ENCODE measurements at regions not wholly inside any gene's neighbourhood (a gene's known extent, or its start where the extent isn't known, plus 50 kb on each side); places are given as distances from the start of the nearest gene placed in this dataset.

GRCh38 chr2:65885266-65885665 lies 452.9 kb upstream of the SPRED2 start:
- no peak for DNase-seq (ENCODE audit: low spot score in 2 of 2)
- Histone ChIP-seq H3K36me3 (no peaks in the 10 kb centered on the region), H3K27ac (no peak overlapping the region), H3K9me3 (no peaks in the 10 kb centered on the region), H3K27me3 (no peaks in the 10 kb centered on the region), H3K4me1 (no peaks in the 10 kb centered on the region), H3K4me3 (no peak overlapping the region)
- no peak for TF ChIP-seq CTCF (IDR thresholded peaks at IDR 0.05)
- intact Hi-C loops (cut with DNase I) = no loop called here

- Histone ChIP-seq H3K27ac (no peak overlapping the region), H3K4me3 (no peak overlapping the region), H3K27me3 (no peaks in the 10 kb centered on the region), H3K36me3 (no peaks in the 10 kb centered on the region), H3K4me1 (peaks cover 3 to 10% of the 10 kb centered on the region in 2 donors), H3K9me3 (no peaks in the 10 kb centered on the region)
- no peak for TF ChIP-seq CTCF (IDR thresholded peaks at IDR 0.05)
- DNase-seq (ENCODE audit: low spot score in 2 of 2) = no peak
- intact Hi-C loops (cut with DNase I) = no loop called here
Observed at GRCh38 chr2:65881592-65881991, 449.2 kb upstream of the SPRED2 start.

GRCh38 chr2:65880436-65880835 lies 448.0 kb upstream of the SPRED2 start:
- H3K9me3 ChIP-seq = no peaks in the 10 kb centered on the region
- DNase-seq (ENCODE audit: low spot score in 2 of 2) = no peak
- peaks cover 3 to 12% of the 10 kb centered on the region in 2 donors for H3K4me1 ChIP-seq
- H3K27me3 ChIP-seq = no peaks in the 10 kb centered on the region
- TF ChIP-seq CTCF (IDR thresholded peaks at IDR 0.05) = no peak
- no peak overlapping the region for H3K4me3 ChIP-seq
- intact Hi-C loops (cut with DNase I) = no loop called here
- H3K27ac ChIP-seq = no peak overlapping the region
- no peaks in the 10 kb centered on the region for H3K36me3 ChIP-seq

GRCh38 chr2:65878011-65878340 lies 445.6 kb upstream of the SPRED2 start:
- Histone ChIP-seq H3K4me3 (peak overlapping the region in 1 of 2 donors; percentile 19), H3K27me3 (no peaks in the 10 kb centered on the region), H3K27ac (peak overlapping the region; percentile 60 to 68), H3K9me3 (no peaks in the 10 kb centered on the region), H3K36me3 (no peaks in the 10 kb centered on the region), H3K4me1 (peaks cover 3 to 12% of the 10 kb centered on the region in 2 donors)
- no peak for DNase-seq (ENCODE audit: low spot score in 2 of 2)
- intact Hi-C loops (cut with DNase I) = no loop called here
- TF ChIP-seq CTCF (IDR thresholded peaks at IDR 0.05) = no peak

GRCh38 chr2:65877331-65878010 lies 445.1 kb upstream of the SPRED2 start:
- Histone ChIP-seq H3K9me3 (no peaks in the 10 kb centered on the region), H3K27me3 (no peaks in the 10 kb centered on the region), H3K4me1 (peaks cover 3 to 12% of the 10 kb centered on the region in 2 donors), H3K4me3 (peak overlapping the region in 1 of 2 donors; percentile 19), H3K27ac (peak overlapping the region; percentile 60 to 68), H3K36me3 (no peaks in the 10 kb centered on the region)
- intact Hi-C loops (cut with DNase I) = no loop called here
- DNase-seq (ENCODE audit: low spot score in 2 of 2) = peak in 1 of 2 donors; percentile 77
- no peak for TF ChIP-seq CTCF (IDR thresholded peaks at IDR 0.05)

- TF ChIP-seq CTCF (IDR thresholded peaks at IDR 0.05) = no peak
- no peaks in the 10 kb centered on the region for H3K9me3 ChIP-seq
- no peaks in the 10 kb centered on the region for H3K36me3 ChIP-seq
- H3K27ac ChIP-seq = no peak overlapping the region
- no peak for DNase-seq (ENCODE audit: low spot score in 2 of 2)
- H3K4me1 ChIP-seq = peaks cover 3 to 12% of the 10 kb centered on the region in 2 donors
- intact Hi-C loops (cut with DNase I) = no loop called here
- H3K27me3 ChIP-seq = no peaks in the 10 kb centered on the region
- no peak overlapping the region for H3K4me3 ChIP-seq
Observed at GRCh38 chr2:65876114-65876513, 443.7 kb upstream of the SPRED2 start.

All from ascending aorta (tissue), 2 donors.